NB4 (cell line): ENCODE measurements at regions not wholly inside any gene's neighbourhood (a gene's known extent, or its start where the extent isn't known, plus 50 kb on each side); places are given as distances from the start of the nearest gene placed in this dataset.

Source experiments
- DNase-seq: peaks from one replicate; pipeline ENCODE4 v3.0.0; 2010; ENCODE audit warnings: low read depth
- H3K4me3 ChIP-seq: one replicate; pipeline ENCODE4 v1.5.1; 2011; ENCODE audit warnings: mild to moderate bottlenecking, low read depth, low read length, moderate library complexity
- CTCF ChIP-seq: IDR thresholded peaks from one replicate; pipeline ENCODE4 v1.5.1; 2012; ENCODE audit warnings: low read depth, low read length
- MAX ChIP-seq: IDR thresholded peaks from 2 replicates; pipeline ENCODE4 v1.6.1; 2011; ENCODE audit warnings: low read depth, low read length
- MYC ChIP-seq: IDR thresholded peaks from 2 replicates; pipeline ENCODE4 v1.6.1; 2011; ENCODE audit warnings: low read depth, low read length
- POLR2A ChIP-seq: IDR thresholded peaks from 2 replicates; pipeline ENCODE4 v1.6.1; 2011; ENCODE audit warnings: mild to moderate bottlenecking; ENCODE audit not compliant: insufficient read length; ENCODE audit errors: extremely low read depth

GRCh38 chr7:52959336-52959735 lies 76.1 kb upstream of the POM121L12 start:
- DNase-seq: peak; percentile 86
- no peak overlapping the region for H3K4me3 ChIP-seq
- TF ChIP-seq MAX (no peak), CTCF (no peak), MYC (no peak), POLR2A (no peak)

GRCh38 chr7:52958621-52959140 lies 76.8 kb upstream of the POM121L12 start:
- H3K4me3 ChIP-seq: no peak overlapping the region
- no peak for DNase-seq
- TF ChIP-seq CTCF (no peak), POLR2A (no peak), MYC (no peak), MAX (no peak)

- no peak overlapping the region for H3K4me3 ChIP-seq
- no peak for DNase-seq
- TF ChIP-seq MYC (no peak), POLR2A (no peak), MAX (no peak), CTCF (no peak)
These were observed 79.0 kb upstream of the POM121L12 start for GRCh38 chr7:52956379-52956915.

- H3K4me3 ChIP-seq: no peak overlapping the region
- TF ChIP-seq CTCF: no peak
- TF ChIP-seq POLR2A: no peak
- TF ChIP-seq MAX: no peak
- no peak for TF ChIP-seq MYC
- DNase-seq: no peak
These were observed 79.9 kb upstream of the POM121L12 start for GRCh38 chr7:52955522-52955921.

GRCh38 chr7:52944921-52945320 lies 90.5 kb upstream of the POM121L12 start:
- DNase-seq: no peak
- no peak overlapping the region for H3K4me3 ChIP-seq
- TF ChIP-seq MYC (no peak), MAX (no peak), POLR2A (no peak), CTCF (no peak)
